Upper lobe of left lung (tissue), 6 donors: ENCODE measurements at regions not wholly inside any gene's neighbourhood (a gene's known extent, or its start where the extent isn't known, plus 50 kb on each side); places are given as distances from the start of the nearest gene placed in this dataset.
"Not testable (repeated sequence)": the region's sequence is repeated elsewhere in the genome, so short reads cannot be mapped to it uniquely, and the experiment has no call there.

Experiments used
- ATAC-seq, 2 donors: fragments of 200-7000 bp; cut with Tn5 transposase; one replicate each; pipeline ENCODE4 v1.9.1; 2022; ENCODE audit warnings: mild to moderate bottlenecking in 2 of 2, moderate library complexity in 2 of 2; ENCODE audit not compliant: low FRiP score in 2 of 2
- DNase-seq, 2 donors: peaks; one replicate each; pipeline ENCODE4 v3.0.0-alpha.2; 2019 to 2020
- H3K27ac ChIP-seq, 4 donors: fragments of 200-600 bp; sonication (generic); one replicate each; pipeline ENCODE4 v1.5.1; 2016 to 2019
- H3K27me3 ChIP-seq, 4 donors: fragments of 200-600 bp; sonication (generic); one replicate each; pipeline ENCODE4 v1.5.1; 2017 to 2019
- H3K36me3 ChIP-seq, 4 donors: fragments of 200-600 bp; sonication (generic); one replicate each; pipeline ENCODE4 v1.5.1; 2016 to 2019
- H3K4me1 ChIP-seq, 4 donors: fragments of 200-600 bp; sonication (generic); one replicate each; pipeline ENCODE4 v1.5.1; 2018 to 2019
- H3K4me3 ChIP-seq, 4 donors: fragments of 200-600 bp; sonication (generic); one replicate each; pipeline ENCODE4 v1.5.1; 2017 to 2019; ENCODE audit warnings: mild to moderate bottlenecking in 2 of 4, moderate library complexity in 1 of 4
- H3K9me3 ChIP-seq, 4 donors: fragments of 200-600 bp; sonication (generic); one replicate each; pipeline ENCODE4 v1.5.1; 2018 to 2019
- EP300 ChIP-seq, 4 donors: sonication (generic); formaldehyde crosslinking; IDR thresholded peaks; one replicate each; pipeline ENCODE4 v1.5.1; 2017; ENCODE audit warnings: antibody characterized with exemption in 4 of 4, control low read depth in 2 of 4
- POLR2A ChIP-seq, 4 donors: fragments of 450-650 bp; IDR thresholded peaks; one replicate each; pipeline ENCODE4 v1.5.1; 2016 to 2017; ENCODE audit warnings: antibody characterized with exemption in 4 of 4, mild to moderate bottlenecking in 2 of 4
- POLR2AphosphoS5 ChIP-seq, 2 donors: sonication (generic); formaldehyde crosslinking; IDR thresholded peaks; one replicate each; pipeline ENCODE4 v1.5.1; 2017; ENCODE audit warnings: antibody characterized with exemption in 2 of 2
- WGBS, 2 donors: methylation state at CpG; one replicate each; pipeline ENCODE4 v1.1.5; 2017 to 2018; 5-methylcytosine and 5-hydroxymethylcytosine counted together
- TF ChIP-seq, protein P1 (sequence below), 6 experiments: fragments of 450-650 bp in 4 of 6; fragments of 200-600 bp in 2 of 6; sonication (generic) in 2 of 6; IDR thresholded peaks; one replicate each; pipeline ENCODE4 v1.5.1; 2016 to 2019; ENCODE audit warnings: antibody characterized with exemption in 6 of 6
- donor health status: DM: no; HTN: no; CAD: no; lungs with moderate emphysema.
- donor health status: DM: no; HTN: yes; CAD: no; lungs with severe emphysema.

DNA sequence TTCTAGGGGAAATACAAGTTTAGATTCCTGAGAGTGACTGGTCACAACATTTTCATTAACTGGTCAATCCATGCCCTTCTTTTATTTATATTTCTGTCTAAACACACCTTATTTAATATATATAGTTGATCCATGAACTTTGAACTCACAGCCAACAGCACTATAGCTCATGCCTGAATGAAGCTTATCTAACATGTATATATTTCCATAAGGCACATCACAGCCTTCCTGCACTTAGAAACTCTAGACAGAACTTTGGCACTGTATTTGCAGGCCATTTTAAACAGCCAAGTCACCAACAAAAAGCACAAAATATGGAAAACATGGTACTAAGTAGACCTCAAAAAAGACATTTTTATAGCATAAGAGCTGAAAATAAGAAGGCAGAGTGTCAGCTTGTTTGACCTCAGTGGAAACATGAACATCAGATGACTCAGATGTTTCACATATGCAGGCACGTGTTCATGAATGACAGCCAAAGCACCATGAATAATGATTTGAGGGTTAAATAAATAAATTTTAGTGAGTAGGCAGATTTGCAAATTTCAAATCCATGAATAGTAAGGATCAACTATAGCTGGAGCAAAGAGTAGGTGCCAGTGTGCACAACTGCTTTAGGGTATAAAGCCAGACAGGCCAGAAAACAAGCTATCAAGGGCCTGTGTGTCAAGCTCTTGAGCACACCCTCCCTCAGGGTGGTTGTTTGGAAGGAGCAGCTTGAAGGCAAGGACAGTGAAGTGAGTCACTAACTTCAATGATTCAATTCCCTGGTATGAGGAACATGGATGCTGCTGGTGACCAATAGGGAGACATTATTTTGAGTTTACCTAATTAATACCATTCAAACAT is 88.9 kb upstream of the NT5E start:
- H3K27me3 ChIP-seq: no peaks in the 10 kb centered on the region
- TF ChIP-seq, protein P1, sequence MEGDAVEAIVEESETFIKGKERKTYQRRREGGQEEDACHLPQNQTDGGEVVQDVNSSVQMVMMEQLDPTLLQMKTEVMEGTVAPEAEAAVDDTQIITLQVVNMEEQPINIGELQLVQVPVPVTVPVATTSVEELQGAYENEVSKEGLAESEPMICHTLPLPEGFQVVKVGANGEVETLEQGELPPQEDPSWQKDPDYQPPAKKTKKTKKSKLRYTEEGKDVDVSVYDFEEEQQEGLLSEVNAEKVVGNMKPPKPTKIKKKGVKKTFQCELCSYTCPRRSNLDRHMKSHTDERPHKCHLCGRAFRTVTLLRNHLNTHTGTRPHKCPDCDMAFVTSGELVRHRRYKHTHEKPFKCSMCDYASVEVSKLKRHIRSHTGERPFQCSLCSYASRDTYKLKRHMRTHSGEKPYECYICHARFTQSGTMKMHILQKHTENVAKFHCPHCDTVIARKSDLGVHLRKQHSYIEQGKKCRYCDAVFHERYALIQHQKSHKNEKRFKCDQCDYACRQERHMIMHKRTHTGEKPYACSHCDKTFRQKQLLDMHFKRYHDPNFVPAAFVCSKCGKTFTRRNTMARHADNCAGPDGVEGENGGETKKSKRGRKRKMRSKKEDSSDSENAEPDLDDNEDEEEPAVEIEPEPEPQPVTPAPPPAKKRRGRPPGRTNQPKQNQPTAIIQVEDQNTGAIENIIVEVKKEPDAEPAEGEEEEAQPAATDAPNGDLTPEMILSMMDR (IDR thresholded peaks at IDR 0.05): no peak
- TF ChIP-seq POLR2A (IDR thresholded peaks at IDR 0.05): no peak
- no peak for TF ChIP-seq EP300 (IDR thresholded peaks at IDR 0.05)
- TF ChIP-seq POLR2AphosphoS5 (IDR thresholded peaks at IDR 0.05): no peak
- H3K9me3 ChIP-seq: no peaks in the 10 kb centered on the region
- 29 to 30% methylated on average over 1 of the region's 1 CpG for WGBS, 2 donors
- no peak overlapping the region for H3K27ac ChIP-seq
- H3K4me1 ChIP-seq: no peaks in the 10 kb centered on the region
- peak in 1 of 2 donors; percentile 48 for DNase-seq
- no peak overlapping the region for H3K4me3 ChIP-seq
- peak; percentile 88 to 93 for ATAC-seq
- H3K36me3 ChIP-seq: no peaks in the 10 kb centered on the region

DNA sequence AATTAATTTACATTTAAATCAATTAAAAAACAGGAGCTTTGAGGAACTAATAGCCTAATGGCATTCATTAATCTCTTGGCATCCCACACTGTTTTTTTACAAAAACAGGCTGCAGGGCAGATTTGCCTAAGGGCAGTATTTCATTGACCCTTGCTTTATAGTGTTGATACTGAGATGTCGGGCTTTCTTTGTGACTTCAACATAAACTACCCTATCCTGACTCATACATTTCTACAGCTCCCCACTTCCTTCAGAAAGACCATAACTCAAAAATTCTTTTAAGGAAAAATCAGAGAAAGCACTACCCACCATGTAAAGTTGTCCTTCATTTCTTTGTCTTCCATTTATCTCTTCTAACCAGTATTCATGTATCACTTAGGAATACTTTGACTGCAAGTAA is 92.2 kb upstream of the NT5E start:
- TF ChIP-seq, protein P1 (IDR thresholded peaks at IDR 0.05): no peak
- TF ChIP-seq POLR2A (IDR thresholded peaks at IDR 0.05): no peak
- TF ChIP-seq POLR2AphosphoS5 (IDR thresholded peaks at IDR 0.05): no peak
- TF ChIP-seq EP300 (IDR thresholded peaks at IDR 0.05): no peak
- 34 to 40% methylated on average over 1 of the region's 1 CpG for WGBS, 2 donors
- Histone ChIP-seq H3K27ac (no peak overlapping the region), H3K4me1 (no peaks in the 10 kb centered on the region), H3K4me3 (no peak overlapping the region), H3K27me3 (no peaks in the 10 kb centered on the region), H3K9me3 (no peaks in the 10 kb centered on the region), H3K36me3 (no peaks in the 10 kb centered on the region)
- DNase-seq (no peak), ATAC-seq (no peak)

DNA sequence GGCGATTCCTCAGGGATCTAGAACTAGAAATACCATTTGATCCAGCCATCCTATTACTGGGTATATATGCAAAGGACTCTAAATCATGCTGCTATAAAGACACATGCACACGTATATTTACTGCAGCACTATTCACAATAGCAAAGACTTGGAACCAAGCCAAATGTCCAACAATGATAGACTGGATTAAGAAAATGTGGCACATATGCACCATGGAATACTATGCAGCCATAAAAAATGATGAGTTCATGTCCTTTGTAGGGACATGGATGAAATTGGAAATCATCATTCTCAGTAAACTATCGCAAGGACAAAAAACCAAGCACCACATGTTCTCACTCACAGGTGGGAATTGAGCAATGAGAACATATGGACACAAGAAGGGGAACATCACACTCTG is 93.1 kb upstream of the NT5E start:
- WGBS, 2 donors: 89 to 98% methylated on average over 3 of the region's 3 CpGs
- H3K4me3 ChIP-seq, H3K36me3 ChIP-seq, H3K4me1 ChIP-seq, ATAC-seq, H3K9me3 ChIP-seq, DNase-seq, H3K27ac ChIP-seq, H3K27me3 ChIP-seq: not testable (repeated sequence)

DNA sequence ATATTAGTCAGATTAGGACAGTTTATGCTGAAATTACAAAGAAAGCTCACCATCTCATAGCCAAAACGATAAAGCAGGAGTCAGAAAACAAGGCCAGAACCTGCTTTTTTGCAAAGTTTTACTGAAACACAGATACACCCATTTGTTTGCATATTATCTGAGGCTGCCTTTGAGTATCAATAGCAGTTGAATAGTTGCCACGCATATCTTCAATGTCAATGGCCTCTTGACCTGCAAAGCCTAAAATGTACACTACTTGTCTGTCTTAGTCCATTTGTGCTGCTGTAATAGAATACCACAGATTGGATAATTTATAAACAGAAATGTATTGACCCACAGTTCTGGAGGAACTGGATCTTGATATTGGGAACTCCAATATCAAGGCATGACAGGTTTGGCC is 94.1 kb upstream of the NT5E start:
- DNase-seq (no peak), ATAC-seq (no peak)
- Histone ChIP-seq H3K36me3 (no peaks in the 10 kb centered on the region), H3K4me1 (no peaks in the 10 kb centered on the region), H3K27ac (no peak overlapping the region), H3K27me3 (no peaks in the 10 kb centered on the region), H3K9me3 (no peaks in the 10 kb centered on the region), H3K4me3 (no peak overlapping the region)
- 48 to 60% methylated on average over 2 of the region's 2 CpGs for WGBS, 2 donors
- TF ChIP-seq POLR2A (IDR thresholded peaks at IDR 0.05): no peak

DNA sequence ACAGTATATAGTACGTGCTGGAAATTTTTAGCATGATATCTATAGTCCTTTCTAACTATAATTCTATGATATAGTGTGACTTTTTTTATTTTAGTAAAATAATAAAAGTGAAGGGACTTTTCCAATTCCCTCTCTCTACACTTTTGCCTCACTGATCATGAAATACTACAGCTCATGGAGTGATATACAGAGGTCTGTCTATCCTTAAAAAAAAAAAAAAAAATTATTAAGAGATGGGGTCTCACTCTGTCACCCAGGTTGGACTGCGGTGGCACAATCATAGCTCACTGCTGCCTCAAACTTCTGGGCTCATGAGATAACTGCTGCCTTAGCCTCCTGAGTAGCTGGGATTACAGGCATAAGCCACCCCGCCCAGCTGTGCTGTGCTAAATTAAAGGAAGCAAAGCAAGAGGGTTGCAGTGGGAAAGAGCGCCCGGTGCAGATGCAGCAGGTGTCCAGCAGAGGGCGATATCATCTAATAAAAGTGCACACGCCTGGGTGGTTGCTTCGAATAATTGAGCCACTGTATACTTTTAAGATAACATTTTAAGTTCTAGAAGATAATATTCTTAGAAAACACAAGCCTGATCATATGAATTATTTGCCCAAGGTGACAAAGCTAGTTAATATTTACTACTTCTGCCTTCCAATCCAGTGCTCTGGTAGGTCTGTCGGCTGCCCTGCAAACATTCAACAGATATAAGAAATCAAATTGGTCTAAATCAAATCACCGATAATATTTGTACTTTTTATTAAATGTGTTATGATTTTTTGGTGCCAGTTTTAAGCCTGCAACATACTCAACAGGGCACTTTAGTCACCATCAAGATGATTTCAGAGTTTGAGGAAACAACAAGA is 94.9 kb upstream of the NT5E start:
- WGBS, 2 donors: 26 to 29% methylated on average over 10 of the region's 10 CpGs
- no peaks in the 10 kb centered on the region for H3K36me3 ChIP-seq
- no peaks in the 10 kb centered on the region for H3K4me1 ChIP-seq
- no peak overlapping the region for H3K4me3 ChIP-seq
- ATAC-seq: peak; percentile 87 to 96
- TF ChIP-seq POLR2A (IDR thresholded peaks at IDR 0.05): no peak
- no peak for TF ChIP-seq EP300 (IDR thresholded peaks at IDR 0.05)
- TF ChIP-seq POLR2AphosphoS5 (IDR thresholded peaks at IDR 0.05): no peak
- TF ChIP-seq, protein P1 (IDR thresholded peaks at IDR 0.05): peak; percentile 73 to 94 (median 86)
- H3K27me3 ChIP-seq: no peaks in the 10 kb centered on the region
- no peaks in the 10 kb centered on the region for H3K9me3 ChIP-seq
- no peak overlapping the region for H3K27ac ChIP-seq
- DNase-seq: peak in 1 of 2 donors; percentile 63
